GM13976 (cell line): ENCODE measurements at regions not wholly inside any gene's neighbourhood (a gene's known extent, or its start where the extent isn't known, plus 50 kb on each side); places are given as distances from the start of the nearest gene placed in this dataset.
A peak's percentile ranks its signal among the peaks of the same experiment; 100 is the strongest.

Experiments used
- DNase-seq: peaks from one replicate; pipeline ENCODE4 v3.0.0; 2012; ENCODE audit warnings: low spot score
- in situ Hi-C: fragments of 300-500 bp; cut with MboI; formaldehyde crosslinking; loops from one replicate; pipeline ENCODE4 v1.12.0; 2022; ENCODE audit warnings: low sequenced_read_pairs, mixed read lengths, inconsistent platforms; ENCODE audit not compliant: unreplicated experiment
- TF ChIP-seq, protein P1 (sequence below): IDR thresholded peaks from 2 replicates; pipeline ENCODE4 v1.5.1; 2012; ENCODE audit warnings: borderline replicate concordance, mild to moderate bottlenecking; ENCODE audit not compliant: insufficient read depth; ENCODE audit errors: extremely low read depth, missing control alignments, control extremely low read depth

GRCh38 chr7:142431491-142431890, 173.6 kb upstream of the PRSS58 start:
- no peak for DNase-seq
- TF ChIP-seq, protein P1, sequence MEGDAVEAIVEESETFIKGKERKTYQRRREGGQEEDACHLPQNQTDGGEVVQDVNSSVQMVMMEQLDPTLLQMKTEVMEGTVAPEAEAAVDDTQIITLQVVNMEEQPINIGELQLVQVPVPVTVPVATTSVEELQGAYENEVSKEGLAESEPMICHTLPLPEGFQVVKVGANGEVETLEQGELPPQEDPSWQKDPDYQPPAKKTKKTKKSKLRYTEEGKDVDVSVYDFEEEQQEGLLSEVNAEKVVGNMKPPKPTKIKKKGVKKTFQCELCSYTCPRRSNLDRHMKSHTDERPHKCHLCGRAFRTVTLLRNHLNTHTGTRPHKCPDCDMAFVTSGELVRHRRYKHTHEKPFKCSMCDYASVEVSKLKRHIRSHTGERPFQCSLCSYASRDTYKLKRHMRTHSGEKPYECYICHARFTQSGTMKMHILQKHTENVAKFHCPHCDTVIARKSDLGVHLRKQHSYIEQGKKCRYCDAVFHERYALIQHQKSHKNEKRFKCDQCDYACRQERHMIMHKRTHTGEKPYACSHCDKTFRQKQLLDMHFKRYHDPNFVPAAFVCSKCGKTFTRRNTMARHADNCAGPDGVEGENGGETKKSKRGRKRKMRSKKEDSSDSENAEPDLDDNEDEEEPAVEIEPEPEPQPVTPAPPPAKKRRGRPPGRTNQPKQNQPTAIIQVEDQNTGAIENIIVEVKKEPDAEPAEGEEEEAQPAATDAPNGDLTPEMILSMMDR: no peak
- in situ Hi-C loops: no loop called here

GRCh38 chr7:142428094-142428493, 170.2 kb upstream of the PRSS58 start:
- in situ Hi-C loops: no loop called here
- no peak for DNase-seq
- TF ChIP-seq, protein P1: no peak

DNA sequence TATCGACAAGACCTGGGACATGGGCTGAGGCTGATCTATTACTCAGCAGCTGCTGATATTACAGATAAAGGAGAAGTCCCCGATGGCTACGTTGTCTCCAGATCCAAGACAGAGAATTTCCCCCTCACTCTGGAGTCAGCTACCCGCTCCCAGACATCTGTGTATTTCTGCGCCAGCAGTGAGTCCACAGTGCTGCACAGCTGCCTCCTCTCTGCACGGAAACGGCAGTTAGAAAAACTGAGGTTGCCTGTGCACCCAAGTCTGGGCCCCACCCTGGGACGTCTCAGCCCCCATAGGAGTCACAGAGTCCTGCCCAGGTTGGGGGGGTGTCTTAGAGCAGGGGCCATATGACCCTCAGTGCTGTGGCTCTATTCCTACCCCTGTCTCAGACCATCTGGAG, 167.4 kb upstream of the PRSS58 start:
- TF ChIP-seq, protein P1: no peak
- in situ Hi-C loops: no loop called here
- no peak for DNase-seq

DNA sequence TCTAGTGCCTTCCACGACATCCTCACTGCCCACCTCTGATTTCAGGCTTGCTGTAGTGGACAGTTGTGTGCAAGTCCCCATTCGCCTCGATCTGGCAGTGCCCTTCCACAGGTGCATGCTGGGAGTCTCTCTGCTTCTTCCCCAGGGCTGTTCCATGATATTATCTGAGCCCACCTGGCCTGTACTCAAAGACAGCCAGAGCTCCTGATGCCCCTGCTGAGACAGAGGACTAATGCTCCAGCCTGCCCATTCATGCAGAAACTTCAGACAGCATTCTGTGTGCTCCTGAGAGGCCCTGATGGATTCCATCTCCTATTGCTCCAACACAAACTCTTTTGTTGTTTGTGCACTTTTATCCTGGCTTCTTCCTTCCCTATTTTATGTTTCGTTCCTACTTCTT, 164.8 kb upstream of the PRSS58 start:
- no peak for DNase-seq
- in situ Hi-C loops: no loop called here
- TF ChIP-seq, protein P1: no peak

- in situ Hi-C loops: no loop called here
- TF ChIP-seq, protein P1: peak; percentile 2
- no peak for DNase-seq
These were observed 162.9 kb upstream of the PRSS58 start for GRCh38 chr7:142420554-142421362.

- no peak for DNase-seq
- TF ChIP-seq, protein P1: no peak
- in situ Hi-C loops: no loop called here
These were observed 160.5 kb upstream of the PRSS58 start for GRCh38 chr7:142418326-142418725.

- in situ Hi-C loops: no loop called here
- TF ChIP-seq, protein P1: no peak
- no peak for DNase-seq
These were observed 157.1 kb upstream of the PRSS58 start for GRCh38 chr7:142414915-142415314.
